Activated CD4-positive, alpha-beta T cell treated with anti-CD3 and anti-CD28 coated beads, Interleukin-2, amount 50 U/mL, for 48 hours (primary cell): ENCODE measurements at regions not wholly inside any gene's neighbourhood (a gene's known extent, or its start where the extent isn't known, plus 50 kb on each side); places are given as distances from the start of the nearest gene placed in this dataset.
"Not testable (repeated sequence)": the region's sequence is repeated elsewhere in the genome, so short reads cannot be mapped to it uniquely, and the experiment has no call there.

Source experiments
- DNase-seq, 2 experiments: peaks; one replicate each; pipeline ENCODE4 v3.0.0-alpha.2; 2020

DNA sequence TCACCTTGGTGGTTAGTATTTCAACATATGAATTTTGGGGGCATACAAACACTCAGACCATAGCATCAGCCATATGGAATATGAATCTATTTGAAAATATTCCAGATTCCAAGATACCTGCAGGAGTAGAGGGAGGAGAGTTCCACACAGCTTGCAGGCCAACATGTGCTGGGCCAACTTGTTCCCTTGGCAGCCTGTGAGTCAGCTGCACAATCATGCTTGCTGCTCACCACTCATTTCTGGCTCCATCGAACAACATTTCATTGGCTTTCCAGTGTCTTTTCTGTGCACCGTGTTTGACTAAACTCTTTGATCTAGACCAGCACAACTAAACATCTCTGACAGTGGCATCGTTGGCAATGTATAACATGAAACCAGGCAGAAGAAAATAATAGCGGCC, 282.5 kb upstream of the RASGEF1B start:
- no peak for DNase-seq

- DNase-seq = no peak
Measured at GRCh38 chr4:81751531-81752289, 280.0 kb upstream of the RASGEF1B start.

- no peak for DNase-seq
Measured at GRCh38 chr4:81747242-81747930, 275.7 kb upstream of the RASGEF1B start.

GRCh38 chr4:81746773-81747172, 275.1 kb upstream of the RASGEF1B start:
- no peak for DNase-seq

- no peak for DNase-seq
Measured at GRCh38 chr4:81746071-81746470, 274.4 kb upstream of the RASGEF1B start.

DNA sequence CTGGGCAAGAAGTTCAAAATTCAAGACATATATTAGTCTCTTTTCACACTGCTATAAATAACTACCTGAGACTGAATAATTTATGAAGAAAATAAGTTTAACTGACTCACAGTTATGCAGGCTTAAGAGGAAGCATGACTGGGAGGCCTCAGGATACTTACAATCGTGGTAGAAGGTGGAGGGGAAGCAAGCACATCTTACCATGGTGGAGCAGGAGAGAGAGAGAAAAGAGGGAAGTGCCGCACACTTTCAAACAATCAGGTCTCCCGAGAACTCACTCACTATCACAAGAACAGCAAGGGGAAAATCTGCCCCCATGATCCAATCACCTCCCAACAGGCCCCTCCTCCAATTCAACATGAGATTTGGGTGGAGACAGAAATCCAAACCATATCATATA, 273.3 kb upstream of the RASGEF1B start:
- DNase-seq = no peak

GRCh38 chr4:81743731-81744435, 272.2 kb upstream of the RASGEF1B start:
- no peak for DNase-seq

- DNase-seq = no peak
Measured at GRCh38 chr4:81740487-81740886, 268.8 kb upstream of the RASGEF1B start.

DNA sequence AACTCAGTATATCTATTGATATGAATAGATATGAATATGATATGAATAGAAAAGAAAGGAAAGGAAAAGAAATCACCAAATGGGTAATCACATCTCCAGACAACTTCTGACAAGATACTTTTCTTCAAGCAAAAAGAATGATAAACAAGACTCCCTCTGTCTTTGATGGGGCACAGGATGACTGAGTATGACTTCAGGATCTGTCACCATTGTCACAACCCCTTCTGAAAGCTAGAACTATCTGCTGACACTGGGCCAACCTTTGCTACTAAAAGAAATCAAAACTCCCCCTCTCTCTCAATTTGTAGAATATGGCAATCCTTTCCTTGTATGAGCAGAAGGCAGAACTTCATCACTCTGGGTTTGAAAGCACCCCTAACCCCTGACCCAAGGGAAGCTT, 267.2 kb upstream of the RASGEF1B start:
- DNase-seq = no peak

GRCh38 chr4:81737865-81738559, 266.3 kb upstream of the RASGEF1B start:
- no peak for DNase-seq

GRCh38 chr4:81736324-81736723, 264.6 kb upstream of the RASGEF1B start:
- DNase-seq = no peak

DNA sequence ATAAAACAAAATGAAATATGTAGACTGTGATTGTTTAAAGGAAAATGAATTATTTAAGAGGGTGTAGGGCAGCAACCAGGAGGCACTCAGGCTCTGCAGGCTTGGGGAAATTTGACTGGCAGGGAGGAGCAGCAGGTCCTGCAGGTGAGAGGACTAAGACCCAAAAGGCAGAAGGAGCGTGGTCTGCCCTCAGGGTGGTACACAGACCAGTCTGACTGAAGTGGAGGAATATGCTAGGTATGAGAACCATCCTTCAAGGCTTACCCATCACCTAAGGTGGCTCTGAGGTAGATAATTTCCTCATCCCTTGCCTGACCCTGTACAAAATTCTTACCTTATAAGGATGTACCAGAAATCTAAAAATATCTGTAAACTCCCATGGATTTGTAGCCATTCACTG, 261.3 kb upstream of the RASGEF1B start:
- no peak for DNase-seq

GRCh38 chr4:81724925-81725329, 253.2 kb upstream of the RASGEF1B start:
- DNase-seq = peak; percentile 64 to 72

DNA sequence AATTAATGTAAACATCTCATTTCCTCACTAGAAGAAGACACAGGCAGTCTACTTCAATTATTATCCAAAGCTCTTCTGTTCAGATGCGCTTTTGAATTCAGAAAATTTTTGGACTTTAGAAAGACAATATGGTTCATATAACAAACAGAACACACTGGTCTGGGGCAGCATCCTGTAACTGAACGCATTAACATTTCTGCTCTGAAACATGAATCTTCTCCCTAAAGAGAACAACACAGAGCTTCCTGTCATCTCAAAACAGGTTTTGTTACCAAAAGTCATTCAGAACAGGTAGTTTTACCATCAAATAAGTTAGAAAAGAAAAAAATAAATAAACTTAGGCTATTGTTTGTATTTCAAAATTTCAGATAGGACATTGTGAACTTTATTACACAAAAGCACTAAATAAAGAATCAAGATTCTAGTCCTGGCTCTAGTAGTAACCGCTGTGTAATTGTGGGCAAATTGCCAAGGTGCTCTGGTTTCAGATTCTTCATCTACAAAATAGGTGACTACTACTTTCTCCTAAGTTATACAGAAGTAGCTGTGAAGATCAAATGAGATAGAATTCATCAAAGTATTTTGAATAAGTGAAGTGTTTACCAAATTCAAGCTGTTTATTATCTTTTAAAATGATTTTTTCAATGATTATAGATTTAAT, 252.3 kb upstream of the RASGEF1B start:
- no peak for DNase-seq

DNA sequence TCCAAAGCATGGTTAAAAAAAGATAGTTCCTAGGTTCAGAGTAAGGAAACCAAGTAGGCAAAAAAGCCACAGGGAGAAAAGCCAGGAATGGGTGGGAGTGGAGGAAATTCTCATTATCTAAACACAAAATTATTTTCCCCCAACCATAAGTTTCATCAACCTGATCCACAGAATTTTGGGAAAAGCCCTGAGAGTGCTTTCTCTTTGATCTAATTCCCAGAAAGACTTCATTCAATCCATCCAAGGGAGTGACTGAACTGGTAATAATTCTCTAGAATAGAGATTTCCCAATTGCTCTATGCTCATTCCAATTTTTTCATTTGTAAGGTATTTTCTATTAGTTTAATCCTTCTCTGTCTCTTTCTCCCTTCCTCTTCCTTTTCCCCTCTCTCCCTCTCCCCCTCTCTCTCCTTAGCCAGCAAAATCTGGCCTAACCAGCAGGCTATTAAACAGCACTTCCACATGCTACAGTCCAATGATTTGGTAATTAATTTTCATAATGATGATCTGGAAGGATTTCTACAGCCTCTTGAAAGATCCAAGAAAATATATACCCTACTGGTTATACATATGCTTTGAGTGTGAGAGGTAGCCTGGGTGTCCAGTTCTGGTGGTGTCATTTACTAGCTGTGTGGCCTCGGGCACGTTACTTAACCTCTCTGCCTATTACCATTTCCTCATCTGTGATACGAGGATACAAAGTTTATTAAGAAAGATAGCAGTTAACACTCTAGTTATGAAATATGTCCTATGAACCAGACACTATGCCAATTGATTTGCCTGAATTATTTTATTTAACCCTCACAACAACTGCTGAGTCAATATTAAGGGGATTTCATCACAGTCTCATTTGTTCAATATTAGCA, 251.5 kb upstream of the RASGEF1B start:
- DNase-seq = no peak

DNA sequence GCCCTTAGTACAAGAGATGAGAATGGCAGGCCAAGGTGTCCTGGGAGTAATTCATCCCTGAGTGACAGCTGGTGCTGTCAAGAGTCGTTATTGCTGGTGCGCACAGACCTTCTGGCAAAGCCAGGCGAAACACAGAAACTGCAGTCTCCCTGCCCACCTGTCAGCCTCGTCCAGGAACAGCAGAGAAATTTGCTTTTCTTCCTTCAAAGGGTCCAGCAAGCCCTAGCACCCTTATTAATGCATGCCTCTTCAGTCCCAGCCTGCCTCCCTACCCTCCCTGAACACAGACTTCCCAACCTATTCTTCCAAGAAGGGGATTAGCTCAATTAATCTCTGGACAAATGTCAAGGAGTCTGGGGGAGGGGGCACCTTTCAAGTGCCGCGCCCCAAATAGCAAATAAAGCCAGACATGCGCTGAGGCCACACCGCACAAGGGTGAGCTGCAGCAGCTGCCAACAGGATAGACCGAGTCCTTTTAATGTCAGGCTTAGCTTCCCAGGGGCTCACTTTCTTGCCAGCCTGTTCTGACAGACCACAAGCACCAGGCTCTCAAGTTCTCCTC, 250.7 kb upstream of the RASGEF1B start:
- DNase-seq = no peak

DNA sequence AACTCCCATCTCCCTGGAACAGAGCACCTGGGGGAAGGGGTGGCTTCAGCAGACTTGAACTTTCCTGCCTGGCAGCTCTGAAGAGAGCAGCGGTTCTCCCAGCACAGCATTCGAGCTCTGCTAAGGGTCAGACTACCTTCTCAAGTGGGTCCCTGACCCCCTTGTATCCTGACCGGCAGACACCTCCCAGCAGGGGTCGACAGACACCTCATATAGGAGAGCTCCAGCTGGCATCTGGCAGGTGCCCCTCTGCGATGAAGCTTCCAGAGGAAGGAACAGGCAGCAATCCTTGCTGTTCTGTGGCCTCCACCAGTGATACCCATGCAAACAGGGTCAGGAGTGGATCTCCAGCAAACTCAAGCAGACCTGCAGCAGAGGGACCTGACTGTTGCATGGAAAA, 244.1 kb upstream of the RASGEF1B start:
- no peak for DNase-seq

- DNase-seq = not testable (repeated sequence)
Measured at GRCh38 chr4:81715357-81715756, 243.7 kb upstream of the RASGEF1B start.

GRCh38 chr4:81714291-81714690, 242.6 kb upstream of the RASGEF1B start:
- DNase-seq = no peak

DNA sequence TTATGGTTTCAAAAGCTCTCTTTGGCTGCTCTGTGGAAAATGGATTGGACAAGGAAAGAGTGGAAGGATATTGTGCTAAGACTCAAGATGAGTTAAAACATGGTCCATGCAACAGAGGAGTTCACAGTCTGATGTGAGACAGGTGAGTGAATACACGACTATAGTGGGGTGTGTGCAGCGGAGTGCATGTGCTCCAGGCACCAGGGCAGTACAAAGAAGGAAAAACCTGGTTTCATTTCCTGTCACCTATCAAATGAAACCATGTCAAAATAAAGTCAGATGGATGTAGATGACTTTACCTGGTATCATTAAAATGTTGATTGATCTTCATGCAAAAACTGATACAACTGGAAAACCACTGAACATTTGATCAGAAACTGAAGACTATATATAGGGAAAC, 241.0 kb upstream of the RASGEF1B start:
- DNase-seq = no peak

- DNase-seq = no peak
Measured at GRCh38 chr4:81704461-81704860, 232.8 kb upstream of the RASGEF1B start.
